IPS DF 19.7 (cell line): ENCODE measurements at regions not wholly inside any gene's neighbourhood (a gene's known extent, or its start where the extent isn't known, plus 50 kb on each side); places are given as distances from the start of the nearest gene placed in this dataset.

ENCODE experiments used
- DNase-seq: peaks from one replicate; pipeline ENCODE4 v3.0.0-alpha.2; 2013; ENCODE audit warnings: low read depth, low spot score

DNA sequence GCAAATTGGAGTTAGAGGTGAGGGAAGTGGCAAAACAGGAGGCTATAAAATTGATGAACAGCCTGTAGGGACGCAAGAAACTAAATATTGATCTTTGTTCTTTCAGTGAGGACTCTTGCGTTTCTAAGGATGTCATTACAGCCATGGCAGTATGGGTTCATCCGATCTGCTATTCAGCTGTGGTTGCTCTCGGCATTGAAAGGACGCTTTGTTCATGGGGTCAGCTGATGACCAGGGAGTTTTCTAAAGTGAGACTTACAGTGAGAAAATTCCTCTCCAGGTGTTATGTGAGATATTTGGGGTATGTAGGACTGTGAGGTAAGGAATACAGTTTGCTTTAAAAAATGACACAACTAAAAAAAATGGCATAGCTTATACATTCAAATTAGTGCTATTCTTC is 52.7 kb upstream of the PELI1 start:
- DNase-seq, result no peak

- no peak for DNase-seq
Observed at GRCh38 chr2:64201151-64201550, 56.9 kb upstream of the PELI1 start.

GRCh38 chr2:64202206-64202845 is 58.1 kb upstream of the PELI1 start:
- no peak for DNase-seq

DNA sequence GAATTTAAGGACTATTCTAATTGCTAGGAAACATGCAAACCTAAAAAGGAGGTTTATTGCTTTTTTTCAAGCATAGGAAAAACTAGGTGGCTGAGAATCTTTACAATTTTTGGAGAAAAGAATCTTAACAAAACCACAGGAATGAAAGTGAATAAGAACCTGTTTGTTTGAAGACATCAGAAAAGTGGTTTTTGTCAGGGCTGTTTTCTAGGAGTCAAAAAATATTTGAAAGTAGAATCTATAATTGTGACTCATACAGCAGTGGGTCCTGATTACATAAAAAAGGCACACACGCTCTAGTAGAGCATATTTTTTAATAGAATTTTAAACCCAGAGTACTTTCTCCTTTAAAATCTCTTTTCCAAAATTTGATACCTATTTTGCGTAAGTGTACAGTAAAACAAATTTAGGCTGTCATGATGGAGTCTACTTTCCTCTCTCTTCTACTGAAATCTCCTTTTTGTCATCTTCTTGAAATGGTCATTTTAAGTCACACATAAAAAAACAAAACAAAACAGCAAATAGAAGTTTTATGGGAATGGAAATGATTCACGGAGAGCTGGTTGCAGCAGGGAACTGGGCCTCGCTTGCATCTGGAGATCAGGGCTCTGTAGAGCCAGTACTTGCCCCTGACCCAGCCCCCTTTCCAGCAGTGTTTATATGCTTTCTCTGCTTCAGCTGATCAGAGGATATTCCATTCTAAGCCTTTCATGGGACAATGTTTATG is 59.1 kb upstream of the PELI1 start:
- no peak for DNase-seq

GRCh38 chr2:64203858-64204632 is 59.8 kb upstream of the PELI1 start:
- DNase-seq, result no peak

- DNase-seq, result no peak
Observed at GRCh38 chr2:64204703-64205102, 60.5 kb upstream of the PELI1 start.

- DNase-seq, result no peak
Observed at GRCh38 chr2:64205415-64205814, 61.2 kb upstream of the PELI1 start.

DNA sequence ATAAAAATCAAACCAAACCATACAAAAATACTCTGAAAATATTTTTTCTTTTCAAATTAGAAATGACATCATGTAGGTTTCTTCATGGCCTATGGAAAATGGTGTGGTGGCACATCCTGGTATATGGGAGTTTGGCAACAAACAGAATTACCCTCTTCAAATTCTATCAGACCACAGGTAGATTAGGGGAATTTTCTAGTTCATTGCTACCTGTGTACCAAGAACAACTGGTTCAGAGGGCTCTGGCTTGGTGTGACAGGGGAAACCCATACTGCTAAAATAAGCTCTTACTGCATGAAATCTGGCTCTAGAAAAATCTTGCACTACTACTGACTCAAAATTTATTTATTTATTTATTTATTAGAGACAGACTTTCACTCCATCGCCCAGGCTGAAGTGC is 63.4 kb upstream of the PELI1 start:
- no peak for DNase-seq

- DNase-seq, result no peak
Observed at GRCh38 chr2:64210816-64211215, 66.6 kb upstream of the PELI1 start.

GRCh38 chr2:64211276-64211921 is 67.2 kb upstream of the PELI1 start:
- no peak for DNase-seq

- DNase-seq, result no peak
Observed at GRCh38 chr2:64212346-64212745, 68.1 kb upstream of the PELI1 start.

DNA sequence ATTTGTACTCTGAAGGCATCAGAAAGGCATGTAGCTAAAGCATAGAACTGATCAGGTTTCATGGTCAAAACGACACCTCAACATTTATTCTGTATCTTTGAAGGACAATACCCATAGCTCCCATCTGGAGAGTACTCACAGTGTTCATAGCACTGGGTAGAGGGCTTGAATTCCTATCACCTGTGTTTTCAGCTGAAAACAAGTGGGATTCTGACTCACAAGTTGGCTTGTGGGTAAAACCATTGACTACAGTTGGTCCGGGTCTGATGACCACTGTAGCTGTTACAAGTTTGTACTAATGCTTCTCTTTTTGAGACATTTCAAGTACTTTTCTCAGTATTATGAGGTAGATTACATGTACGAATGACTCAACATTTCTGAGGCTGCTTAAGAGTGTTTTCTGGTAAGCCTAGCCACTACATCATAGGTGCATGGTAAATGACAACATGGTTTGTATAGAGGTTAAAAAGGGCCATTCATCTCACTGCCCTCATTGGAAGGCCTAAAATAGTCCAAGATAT is 68.6 kb upstream of the PELI1 start:
- no peak for DNase-seq

DNA sequence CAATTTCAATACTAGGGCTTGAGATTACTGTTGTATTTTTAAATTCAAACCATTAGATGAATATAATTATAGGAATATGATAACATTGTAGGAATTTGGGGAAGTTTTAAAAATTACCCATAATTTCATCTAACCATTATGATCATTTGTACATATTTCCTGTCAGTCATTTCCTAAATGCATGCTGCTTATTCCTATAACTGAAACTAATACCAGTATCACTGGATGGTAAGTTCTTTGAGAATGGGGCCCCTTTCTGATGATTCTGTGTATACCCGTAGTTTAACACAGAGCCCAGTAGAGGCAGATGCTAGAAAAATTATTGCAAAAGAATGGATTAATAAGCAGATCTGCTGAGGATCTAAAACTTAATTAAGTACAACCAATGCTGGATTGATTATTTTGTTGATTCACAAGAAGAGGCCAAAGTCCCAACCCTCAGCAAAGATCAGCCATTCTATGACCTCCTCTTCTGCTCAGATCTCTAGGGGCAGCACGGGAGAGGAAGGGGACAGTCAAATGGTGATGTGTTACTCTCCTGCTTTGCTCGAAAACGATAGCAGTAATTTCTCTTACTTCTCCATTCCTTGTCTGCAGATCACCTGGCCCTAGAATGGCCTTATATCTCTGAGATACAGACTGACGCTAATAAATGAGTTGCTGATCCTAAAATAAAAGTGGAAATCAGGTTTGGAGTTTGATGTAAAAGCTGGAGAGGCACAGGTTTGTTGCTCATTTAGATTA is 69.5 kb upstream of the PELI1 start:
- no peak for DNase-seq

GRCh38 chr2:64214281-64215115 is 70.3 kb upstream of the PELI1 start:
- no peak for DNase-seq

DNA sequence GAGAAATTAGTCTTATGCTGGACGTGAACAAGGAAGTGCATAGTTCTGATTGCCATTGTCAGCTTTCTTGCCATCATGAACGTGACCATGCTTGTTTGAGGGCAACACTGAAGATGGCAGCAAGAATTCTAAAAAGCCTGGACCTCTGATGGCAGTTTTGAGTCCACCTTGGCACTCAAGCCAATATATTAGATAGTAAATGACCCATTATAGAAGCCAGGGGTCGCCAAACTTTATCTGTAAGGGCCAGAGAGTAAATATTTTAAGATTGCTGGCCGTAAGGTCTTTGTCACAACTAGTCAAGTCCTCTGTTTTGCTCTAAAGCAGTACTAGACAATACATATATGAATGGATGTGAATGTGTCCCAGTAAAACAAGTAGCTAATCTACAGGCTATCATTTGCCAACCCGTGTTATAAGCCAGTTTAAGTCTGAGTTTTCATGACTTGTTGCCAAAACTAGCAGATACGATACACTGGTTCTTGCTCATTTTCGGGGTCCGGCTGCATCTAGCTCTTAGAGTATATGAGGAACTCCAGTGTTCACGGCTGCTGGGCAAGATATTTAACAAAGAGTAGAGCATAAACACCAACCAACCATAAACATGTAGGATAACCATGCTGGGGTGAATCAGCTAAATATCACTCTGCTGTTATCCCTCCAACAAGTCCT is 73.1 kb upstream of the PELI1 start:
- DNase-seq, result no peak

- no peak for DNase-seq
Observed at GRCh38 chr2:64218137-64218802, 74.0 kb upstream of the PELI1 start.

DNA sequence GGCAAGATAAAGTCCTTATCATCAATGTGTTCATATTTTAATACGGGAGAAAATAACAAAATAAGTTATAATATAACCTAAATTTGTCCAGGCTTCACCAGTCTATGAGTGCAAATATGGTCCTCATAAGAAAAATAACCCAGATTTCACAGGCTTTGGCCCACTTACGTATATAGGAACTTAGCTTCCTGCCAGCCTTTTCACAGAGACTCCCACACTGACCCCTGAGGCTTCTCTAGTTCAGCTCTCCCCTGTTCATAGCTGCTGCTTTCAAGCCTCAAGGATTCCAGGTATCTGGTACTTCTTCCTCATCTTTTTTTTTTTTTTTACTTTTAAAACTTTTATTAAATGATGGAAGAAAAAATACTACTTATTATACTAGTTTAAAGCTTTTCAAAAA is 74.9 kb upstream of the PELI1 start:
- DNase-seq, result no peak

DNA sequence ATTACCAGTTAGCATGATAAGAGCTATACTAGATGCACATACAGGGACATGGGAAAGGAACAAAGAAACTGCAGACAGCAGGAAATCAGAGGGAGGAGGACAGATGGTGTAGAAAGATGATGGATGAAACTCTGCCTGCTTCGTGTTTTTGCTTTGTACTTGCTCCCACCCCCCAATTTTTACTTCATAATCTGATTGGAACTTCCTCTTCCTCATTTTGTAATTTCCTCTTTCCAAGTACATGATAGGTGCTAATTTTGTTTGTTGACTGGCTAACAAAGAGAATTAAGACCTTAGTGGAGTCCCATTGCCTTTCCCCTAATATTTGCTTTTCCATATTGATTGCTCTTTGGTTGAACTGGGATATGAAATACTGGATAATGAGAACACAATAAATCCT is 76.0 kb upstream of the PELI1 start:
- DNase-seq, result no peak

- no peak for DNase-seq
Observed at GRCh38 chr2:64220894-64221617, 76.8 kb upstream of the PELI1 start.
